ENCODE measurements at regions not wholly inside any gene's neighbourhood (a gene's known extent, or its start where the extent isn't known, plus 50 kb on each side); places are given as distances from the start of the nearest gene placed in this dataset.

DNA sequence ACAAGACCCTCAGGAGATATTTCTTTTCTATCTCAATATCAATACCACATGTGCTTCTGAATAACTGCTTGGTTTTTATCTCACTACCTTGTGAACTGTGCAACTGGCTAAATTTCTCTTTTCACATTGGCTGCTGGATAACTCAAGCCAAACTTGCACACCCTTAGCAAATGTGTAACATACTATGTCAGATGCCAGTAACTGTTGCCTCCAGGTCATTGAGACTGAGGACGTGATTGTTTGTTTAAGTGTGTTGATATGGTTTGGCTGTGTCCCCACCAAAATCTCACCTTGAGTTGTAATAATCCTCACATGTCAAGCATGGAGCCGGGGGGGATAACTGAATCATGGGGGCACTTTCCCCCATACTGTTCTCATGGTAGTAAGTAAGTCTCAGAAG lies 90.2 kb upstream of the LIN7C start:
- H3K36me3 ChIP-seq (ENCODE audit: control insufficient read depth in 4 of 4, insufficient read depth in 4 of 4, low read length in 4 of 4), result no peaks in the 10 kb centered on the region
- no peak for DNase-seq
- TF ChIP-seq, protein P1, sequence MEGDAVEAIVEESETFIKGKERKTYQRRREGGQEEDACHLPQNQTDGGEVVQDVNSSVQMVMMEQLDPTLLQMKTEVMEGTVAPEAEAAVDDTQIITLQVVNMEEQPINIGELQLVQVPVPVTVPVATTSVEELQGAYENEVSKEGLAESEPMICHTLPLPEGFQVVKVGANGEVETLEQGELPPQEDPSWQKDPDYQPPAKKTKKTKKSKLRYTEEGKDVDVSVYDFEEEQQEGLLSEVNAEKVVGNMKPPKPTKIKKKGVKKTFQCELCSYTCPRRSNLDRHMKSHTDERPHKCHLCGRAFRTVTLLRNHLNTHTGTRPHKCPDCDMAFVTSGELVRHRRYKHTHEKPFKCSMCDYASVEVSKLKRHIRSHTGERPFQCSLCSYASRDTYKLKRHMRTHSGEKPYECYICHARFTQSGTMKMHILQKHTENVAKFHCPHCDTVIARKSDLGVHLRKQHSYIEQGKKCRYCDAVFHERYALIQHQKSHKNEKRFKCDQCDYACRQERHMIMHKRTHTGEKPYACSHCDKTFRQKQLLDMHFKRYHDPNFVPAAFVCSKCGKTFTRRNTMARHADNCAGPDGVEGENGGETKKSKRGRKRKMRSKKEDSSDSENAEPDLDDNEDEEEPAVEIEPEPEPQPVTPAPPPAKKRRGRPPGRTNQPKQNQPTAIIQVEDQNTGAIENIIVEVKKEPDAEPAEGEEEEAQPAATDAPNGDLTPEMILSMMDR (IDR thresholded peaks at IDR 0.05; ENCODE audit: control extremely low read depth, extremely low read depth), result no peak
- WGBS, 2 donors, result 87 to 91% methylated on average over 2 of the region's 2 CpGs
- no peak overlapping the region for H3K27ac ChIP-seq (ENCODE audit: low read depth in 1 of 2, low read length in 1 of 2)
- H3K9me3 ChIP-seq (ENCODE audit: control insufficient read depth in 4 of 4, insufficient read depth in 3 of 4, low read length in 3 of 4), result peaks cover 0 to 3% (median 0%) of the 10 kb centered on the region in 4 donors
- ATAC-seq (ENCODE audit: insufficient read depth, low FRiP score), result no peak
- H3K4me3 ChIP-seq, result no peak overlapping the region
- H3K27me3 ChIP-seq (ENCODE audit: control insufficient read depth in 3 of 3, insufficient read depth in 3 of 3, low read length in 2 of 3), result no peaks in the 10 kb centered on the region
- H3K4me1 ChIP-seq (ENCODE audit: control insufficient read depth in 5 of 5, insufficient read depth in 5 of 5, low read length in 5 of 5), result no peaks in the 10 kb centered on the region
- no peak overlapping the region for H3K9ac ChIP-seq (ENCODE audit: insufficient read depth in 1 of 2, low read length in 2 of 2)

DNA sequence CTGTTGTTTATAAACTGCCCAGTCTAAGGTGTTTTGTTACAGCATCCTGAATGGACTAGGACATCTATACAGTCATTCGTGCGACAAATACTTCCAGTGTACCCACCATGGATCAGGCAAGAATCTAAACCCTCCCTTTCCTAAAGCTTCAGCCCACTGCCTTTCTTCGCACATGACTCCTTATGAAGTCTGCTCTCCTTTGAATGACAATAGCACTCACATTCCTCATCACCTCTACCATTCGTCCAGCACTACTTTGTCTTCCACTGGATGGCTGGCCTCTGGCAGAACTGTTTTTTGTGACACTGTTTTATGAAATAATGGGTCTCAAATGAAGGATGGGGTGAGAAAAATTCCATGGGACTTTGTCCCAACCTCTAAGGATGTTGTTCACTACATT lies 89.8 kb upstream of the LIN7C start:
- peaks cover 0 to 3% (median 0%) of the 10 kb centered on the region in 4 donors for H3K9me3 ChIP-seq (ENCODE audit: control insufficient read depth in 4 of 4, insufficient read depth in 3 of 4, low read length in 3 of 4)
- no peak overlapping the region for H3K27ac ChIP-seq (ENCODE audit: low read depth in 1 of 2, low read length in 1 of 2)
- no peak overlapping the region for H3K9ac ChIP-seq (ENCODE audit: insufficient read depth in 1 of 2, low read length in 2 of 2)
- TF ChIP-seq, protein P1 (IDR thresholded peaks at IDR 0.05; ENCODE audit: control extremely low read depth, extremely low read depth), result no peak
- 78 to 94% methylated on average over 4 of the region's 4 CpGs for WGBS, 2 donors
- no peaks in the 10 kb centered on the region for H3K27me3 ChIP-seq (ENCODE audit: control insufficient read depth in 3 of 3, insufficient read depth in 3 of 3, low read length in 2 of 3)
- H3K4me3 ChIP-seq, result no peak overlapping the region
- no peak for ATAC-seq (ENCODE audit: insufficient read depth, low FRiP score)
- no peak for DNase-seq
- H3K4me1 ChIP-seq (ENCODE audit: control insufficient read depth in 5 of 5, insufficient read depth in 5 of 5, low read length in 5 of 5), result no peaks in the 10 kb centered on the region
- no peaks in the 10 kb centered on the region for H3K36me3 ChIP-seq (ENCODE audit: control insufficient read depth in 4 of 4, insufficient read depth in 4 of 4, low read length in 4 of 4)

DNA sequence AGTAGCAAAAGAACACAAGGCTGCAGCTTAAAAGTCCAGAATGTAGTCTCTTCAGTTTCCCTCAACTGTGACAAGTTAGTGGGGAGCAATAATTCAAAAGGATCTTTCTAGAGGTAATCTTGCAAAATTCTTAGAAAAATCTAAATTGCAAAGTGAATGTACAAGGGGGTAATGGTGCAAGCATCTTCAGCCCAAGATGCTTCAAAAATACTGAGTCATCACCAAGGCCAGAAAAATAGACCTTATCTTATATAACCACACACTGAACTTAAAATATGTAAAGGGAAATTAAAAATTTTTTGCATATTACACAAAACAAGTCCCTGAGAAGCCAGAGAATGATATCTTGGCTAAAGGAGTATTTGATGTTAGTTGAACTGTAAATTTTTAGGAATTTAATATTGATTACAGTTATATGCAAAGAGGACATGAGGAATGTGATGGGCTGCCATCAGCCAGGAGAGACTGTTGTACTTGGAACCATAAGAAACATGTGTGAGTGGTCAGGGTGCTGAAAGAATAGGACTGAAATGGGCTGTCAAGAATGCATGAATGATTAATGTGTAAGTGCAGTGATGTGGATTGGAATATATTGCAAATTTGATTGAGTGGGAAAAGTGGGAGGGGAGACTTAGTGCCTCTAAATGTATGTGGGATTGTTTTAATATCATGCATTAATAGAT lies 85.7 kb upstream of the LIN7C start:
- no peaks in the 10 kb centered on the region for H3K36me3 ChIP-seq (ENCODE audit: control insufficient read depth in 4 of 4, insufficient read depth in 4 of 4, low read length in 4 of 4)
- ATAC-seq (ENCODE audit: insufficient read depth, low FRiP score) (no peak), DNase-seq (no peak)
- no peaks in the 10 kb centered on the region for H3K4me1 ChIP-seq (ENCODE audit: control insufficient read depth in 5 of 5, insufficient read depth in 5 of 5, low read length in 5 of 5)
- no peak overlapping the region for H3K27ac ChIP-seq (ENCODE audit: low read depth in 1 of 2, low read length in 1 of 2)
- H3K4me3 ChIP-seq, result no peak overlapping the region
- H3K9me3 ChIP-seq (ENCODE audit: control insufficient read depth in 4 of 4, insufficient read depth in 3 of 4, low read length in 3 of 4), result peaks cover 0 to 3% (median 0%) of the 10 kb centered on the region in 4 donors
- no peaks in the 10 kb centered on the region for H3K27me3 ChIP-seq (ENCODE audit: control insufficient read depth in 3 of 3, insufficient read depth in 3 of 3, low read length in 2 of 3)
- TF ChIP-seq, protein P1 (IDR thresholded peaks at IDR 0.05; ENCODE audit: control extremely low read depth, extremely low read depth), result no peak
- H3K9ac ChIP-seq (ENCODE audit: insufficient read depth in 1 of 2, low read length in 2 of 2), result no peak overlapping the region

DNA sequence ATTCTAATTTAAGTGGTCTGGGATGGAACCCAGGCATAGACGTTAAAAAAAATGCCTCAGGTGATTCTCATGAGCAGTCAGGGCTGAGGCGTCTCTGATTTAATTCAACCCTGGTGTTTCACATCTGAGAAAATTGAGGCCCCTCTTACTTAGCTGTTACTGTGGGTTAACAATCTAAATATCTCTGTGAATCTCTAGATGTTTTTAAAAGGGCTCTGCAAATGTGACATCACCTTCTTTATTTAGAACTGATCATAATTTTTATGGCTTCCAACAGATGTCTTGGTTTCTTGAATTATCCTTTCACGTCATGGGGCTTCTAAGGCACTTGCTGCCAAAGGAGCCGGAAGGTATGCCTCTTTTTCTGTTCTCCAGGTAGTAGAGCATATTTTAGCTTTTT lies 76.1 kb upstream of the LIN7C start:
- Histone ChIP-seq H3K9me3 (ENCODE audit: control insufficient read depth in 4 of 4, insufficient read depth in 3 of 4, low read length in 3 of 4) (no peaks in the 10 kb centered on the region), H3K27me3 (ENCODE audit: control insufficient read depth in 3 of 3, insufficient read depth in 3 of 3, low read length in 2 of 3) (no peaks in the 10 kb centered on the region), H3K4me1 (ENCODE audit: control insufficient read depth in 5 of 5, insufficient read depth in 5 of 5, low read length in 5 of 5) (no peaks in the 10 kb centered on the region), H3K36me3 (ENCODE audit: control insufficient read depth in 4 of 4, insufficient read depth in 4 of 4, low read length in 4 of 4) (no peaks in the 10 kb centered on the region), H3K27ac (ENCODE audit: low read depth in 1 of 2, low read length in 1 of 2) (no peak overlapping the region), H3K9ac (ENCODE audit: insufficient read depth in 1 of 2, low read length in 2 of 2) (no peak overlapping the region), H3K4me3 (no peak overlapping the region)
- TF ChIP-seq, protein P1 (IDR thresholded peaks at IDR 0.05; ENCODE audit: control extremely low read depth, extremely low read depth), result no peak
- no peak for DNase-seq
- ATAC-seq (ENCODE audit: insufficient read depth, low FRiP score), result no peak
- 82 to 90% methylated on average over 4 of the region's 4 CpGs for WGBS, 2 donors

All from lung (tissue), 11 donors.